Retinal pigment epithelial cell (primary cell): ENCODE measurements at regions not wholly inside any gene's neighbourhood (a gene's known extent, or its start where the extent isn't known, plus 50 kb on each side); places are given as distances from the start of the nearest gene placed in this dataset.
"Not testable (repeated sequence)": the region's sequence is repeated elsewhere in the genome, so short reads cannot be mapped to it uniquely, and the experiment has no call there.

Source experiments
- DNase-seq: peaks from one replicate; pipeline ENCODE4 v3.0.0-alpha.2; 2010; ENCODE audit warnings: low read depth
- H3K4me3 ChIP-seq: 2 replicates; pipeline ENCODE4 v1.5.1; 2011; ENCODE audit warnings: mild to moderate bottlenecking, low read length, control low read depth, moderate library complexity
- CTCF ChIP-seq: conservative IDR thresholded peaks from 2 replicates; pipeline ENCODE4 v1.5.1; 2011; ENCODE audit warnings: low read depth, low read length, control low read depth, inconsistent platforms

GRCh38 chr14:48251290-48251689 is 575.9 kb upstream of the MDGA2 start:
- no peak for TF ChIP-seq CTCF
- no peak for DNase-seq
- H3K4me3 ChIP-seq = no peak overlapping the region

GRCh38 chr14:48250575-48250974 is 575.2 kb upstream of the MDGA2 start:
- TF ChIP-seq CTCF = no peak
- H3K4me3 ChIP-seq = no peak overlapping the region
- DNase-seq = no peak

- TF ChIP-seq CTCF = no peak
- no peak overlapping the region for H3K4me3 ChIP-seq
- DNase-seq = no peak
Measured at GRCh38 chr14:48247977-48248376, 572.6 kb upstream of the MDGA2 start.

GRCh38 chr14:48243900-48244299 is 568.5 kb upstream of the MDGA2 start:
- DNase-seq = no peak
- no peak overlapping the region for H3K4me3 ChIP-seq
- no peak for TF ChIP-seq CTCF

- no peak for DNase-seq
- no peak overlapping the region for H3K4me3 ChIP-seq
- TF ChIP-seq CTCF = no peak
Measured at GRCh38 chr14:48229091-48229490, 553.7 kb upstream of the MDGA2 start.

- DNase-seq = no peak
- TF ChIP-seq CTCF = no peak
- H3K4me3 ChIP-seq = no peak overlapping the region
Measured at GRCh38 chr14:48193893-48194292, 518.5 kb upstream of the MDGA2 start.

- not testable (repeated sequence) for H3K4me3 ChIP-seq
Measured at GRCh38 chr14:48149624-48150023, 474.2 kb upstream of the MDGA2 start.

GRCh38 chr14:48140804-48141203 is 465.4 kb upstream of the MDGA2 start:
- H3K4me3 ChIP-seq = no peak overlapping the region
- no peak for TF ChIP-seq CTCF
- no peak for DNase-seq

More at GRCh38 chr14:48149624-48150023, 474.2 kb upstream of the MDGA2 start:
- DNase-seq = not testable (repeated sequence)
